ENCODE measurements at regions not wholly inside any gene's neighbourhood (a gene's known extent, or its start where the extent isn't known, plus 50 kb on each side); places are given as distances from the start of the nearest gene placed in this dataset.

GRCh38 chr3:59456852-59457485 is 407.1 kb upstream of the CFAP20DC start:
- DNase-seq (ENCODE audit: insufficient read length) (no peak), FAIRE-seq (peak; percentile 91)
- TF ChIP-seq TAF1 (IDR thresholded peaks at IDR 0.05; ENCODE audit: borderline replicate concordance, low read depth, low read length) (no peak), POLR2A (IDR thresholded peaks at IDR 0.05; ENCODE audit: low read depth, low read length) (no peak), POLR2AphosphoS5 (IDR thresholded peaks at IDR 0.05; ENCODE audit: low read depth, low read length) (no peak)

GRCh38 chr3:59451800-59452746 is 402.2 kb upstream of the CFAP20DC start:
- no peak for DNase-seq (ENCODE audit: insufficient read length)
- no peak for FAIRE-seq
- no peak for TF ChIP-seq TAF1 (IDR thresholded peaks at IDR 0.05; ENCODE audit: borderline replicate concordance, low read depth, low read length)
- TF ChIP-seq POLR2A (IDR thresholded peaks at IDR 0.05; ENCODE audit: low read depth, low read length), result no peak
- no peak for TF ChIP-seq POLR2AphosphoS5 (IDR thresholded peaks at IDR 0.05; ENCODE audit: low read depth, low read length)

GRCh38 chr3:59450946-59451763 is 401.3 kb upstream of the CFAP20DC start:
- peak; percentile 97 for FAIRE-seq
- TF ChIP-seq POLR2A (IDR thresholded peaks at IDR 0.05; ENCODE audit: low read depth, low read length), result 0 out of 2 replicates have a peak, but pooled peaks have one; percentile 7
- TF ChIP-seq POLR2AphosphoS5 (IDR thresholded peaks at IDR 0.05; ENCODE audit: low read depth, low read length), result no peak
- peak; percentile 22 for DNase-seq (ENCODE audit: insufficient read length)

GRCh38 chr3:59450437-59450836 is 400.6 kb upstream of the CFAP20DC start:
- TF ChIP-seq TAF1 (IDR thresholded peaks at IDR 0.05; ENCODE audit: borderline replicate concordance, low read depth, low read length), result no peak
- TF ChIP-seq POLR2AphosphoS5 (IDR thresholded peaks at IDR 0.05; ENCODE audit: low read depth, low read length), result no peak
- no peak for TF ChIP-seq POLR2A (IDR thresholded peaks at IDR 0.05; ENCODE audit: low read depth, low read length)
- FAIRE-seq (peak; percentile 51), DNase-seq (ENCODE audit: insufficient read length) (no peak)

DNA sequence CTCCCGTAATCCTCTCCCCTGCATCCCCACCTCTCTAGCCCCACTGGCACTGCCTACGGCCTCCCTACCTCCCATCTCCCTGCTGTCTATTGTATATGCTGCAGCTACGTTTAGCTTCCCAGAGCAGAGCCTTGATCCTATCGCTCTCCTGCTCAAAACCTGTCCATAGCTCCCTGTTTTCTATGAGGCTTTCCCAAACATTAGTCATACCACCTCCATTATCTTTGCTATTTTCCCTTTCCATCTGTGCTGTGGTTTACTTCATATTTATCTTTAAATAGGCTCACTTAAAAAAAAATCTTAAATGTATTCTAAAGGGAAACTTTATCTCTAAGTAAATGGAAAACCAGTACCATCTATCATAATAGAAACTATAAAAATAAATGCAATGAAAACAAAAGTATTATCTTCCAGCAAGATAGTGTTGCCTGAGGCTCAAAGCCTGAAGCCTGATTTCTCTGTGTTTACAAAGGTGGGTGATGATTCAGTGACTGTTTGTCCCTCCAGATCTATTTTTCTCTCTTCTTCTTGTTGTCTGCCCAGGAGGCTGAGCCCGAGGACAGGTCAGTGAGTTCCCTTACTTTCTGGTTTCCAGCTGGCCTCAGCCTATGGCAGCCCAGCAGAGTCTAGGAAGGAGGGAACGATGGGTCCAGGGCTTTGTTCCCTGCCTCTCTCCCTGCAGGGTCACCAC is 397.1 kb upstream of the CFAP20DC start:
- no peak for TF ChIP-seq TAF1 (IDR thresholded peaks at IDR 0.05; ENCODE audit: borderline replicate concordance, low read depth, low read length)
- no peak for TF ChIP-seq POLR2A (IDR thresholded peaks at IDR 0.05; ENCODE audit: low read depth, low read length)
- TF ChIP-seq POLR2AphosphoS5 (IDR thresholded peaks at IDR 0.05; ENCODE audit: low read depth, low read length), result no peak
- FAIRE-seq (no peak), DNase-seq (ENCODE audit: insufficient read length) (no peak)

DNA sequence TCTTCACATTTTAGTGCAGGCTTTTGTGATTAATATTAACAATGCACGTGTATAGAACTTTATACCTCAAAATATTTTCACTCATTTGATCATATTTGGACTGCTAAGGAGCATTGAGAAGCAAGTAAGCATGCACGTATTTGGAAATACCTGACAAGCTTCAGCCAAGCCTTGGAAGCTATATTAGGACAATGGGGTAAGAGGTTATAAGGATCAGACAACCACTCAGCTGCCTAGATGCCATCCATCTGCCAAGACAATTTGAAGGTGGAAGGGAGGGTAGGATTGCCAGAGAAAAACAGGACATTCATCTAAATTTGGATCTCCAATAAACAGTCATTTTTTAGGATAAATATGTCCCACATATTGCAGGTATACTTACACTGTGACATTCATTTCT is 394.9 kb upstream of the CFAP20DC start:
- DNase-seq (ENCODE audit: insufficient read length), result no peak
- TF ChIP-seq TAF1 (IDR thresholded peaks at IDR 0.05; ENCODE audit: borderline replicate concordance, low read depth, low read length) (no peak), POLR2A (IDR thresholded peaks at IDR 0.05; ENCODE audit: low read depth, low read length) (no peak), POLR2AphosphoS5 (IDR thresholded peaks at IDR 0.05; ENCODE audit: low read depth, low read length) (no peak)
- no peak for FAIRE-seq

- no peak for FAIRE-seq
- no peak for TF ChIP-seq TAF1 (IDR thresholded peaks at IDR 0.05; ENCODE audit: borderline replicate concordance, low read depth, low read length)
- no peak for TF ChIP-seq POLR2AphosphoS5 (IDR thresholded peaks at IDR 0.05; ENCODE audit: low read depth, low read length)
- no peak for TF ChIP-seq POLR2A (IDR thresholded peaks at IDR 0.05; ENCODE audit: low read depth, low read length)
- no peak for DNase-seq (ENCODE audit: insufficient read length)
Measured at GRCh38 chr3:59444294-59444671, 394.5 kb upstream of the CFAP20DC start.

DNA sequence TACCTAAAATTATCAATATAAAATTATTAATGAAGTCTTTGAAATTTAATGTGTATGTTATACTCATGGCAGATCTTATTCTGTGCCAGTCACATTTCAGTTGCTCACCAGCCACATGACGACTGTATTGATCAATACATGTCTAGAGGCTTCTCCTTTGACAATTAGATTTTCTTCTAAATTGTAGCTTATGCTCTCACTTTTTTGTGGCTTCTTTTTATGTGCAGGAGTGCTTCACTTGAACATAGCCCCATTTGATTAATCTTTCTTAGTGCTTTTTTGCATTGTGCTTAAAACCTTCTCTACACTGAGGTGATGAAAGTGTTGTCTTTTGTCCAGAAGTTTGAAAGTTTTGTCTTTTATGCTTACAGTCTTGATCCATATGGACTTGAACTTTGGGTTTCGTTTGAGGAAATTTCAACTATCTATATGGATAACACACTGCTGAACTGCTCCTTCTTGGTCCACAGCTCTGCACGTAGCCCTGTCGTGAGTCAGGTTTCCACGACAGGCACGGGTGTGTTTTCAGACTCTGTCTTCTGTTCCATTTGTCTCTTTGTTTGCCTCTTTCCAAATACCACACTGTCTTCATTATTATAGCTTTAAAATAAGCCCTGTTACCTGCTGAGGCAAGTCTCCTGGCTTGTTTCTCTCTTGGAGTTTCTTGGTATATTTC is 393.9 kb upstream of the CFAP20DC start:
- TF ChIP-seq TAF1 (IDR thresholded peaks at IDR 0.05; ENCODE audit: borderline replicate concordance, low read depth, low read length), result no peak
- no peak for TF ChIP-seq POLR2A (IDR thresholded peaks at IDR 0.05; ENCODE audit: low read depth, low read length)
- TF ChIP-seq POLR2AphosphoS5 (IDR thresholded peaks at IDR 0.05; ENCODE audit: low read depth, low read length), result no peak
- FAIRE-seq (peak; percentile 30), DNase-seq (ENCODE audit: insufficient read length) (no peak)

GRCh38 chr3:59442046-59442445 is 392.2 kb upstream of the CFAP20DC start:
- DNase-seq (ENCODE audit: insufficient read length) (no peak), FAIRE-seq (no peak)
- TF ChIP-seq POLR2AphosphoS5 (IDR thresholded peaks at IDR 0.05; ENCODE audit: low read depth, low read length) (no peak), TAF1 (IDR thresholded peaks at IDR 0.05; ENCODE audit: borderline replicate concordance, low read depth, low read length) (no peak), POLR2A (IDR thresholded peaks at IDR 0.05; ENCODE audit: low read depth, low read length) (no peak)

DNA sequence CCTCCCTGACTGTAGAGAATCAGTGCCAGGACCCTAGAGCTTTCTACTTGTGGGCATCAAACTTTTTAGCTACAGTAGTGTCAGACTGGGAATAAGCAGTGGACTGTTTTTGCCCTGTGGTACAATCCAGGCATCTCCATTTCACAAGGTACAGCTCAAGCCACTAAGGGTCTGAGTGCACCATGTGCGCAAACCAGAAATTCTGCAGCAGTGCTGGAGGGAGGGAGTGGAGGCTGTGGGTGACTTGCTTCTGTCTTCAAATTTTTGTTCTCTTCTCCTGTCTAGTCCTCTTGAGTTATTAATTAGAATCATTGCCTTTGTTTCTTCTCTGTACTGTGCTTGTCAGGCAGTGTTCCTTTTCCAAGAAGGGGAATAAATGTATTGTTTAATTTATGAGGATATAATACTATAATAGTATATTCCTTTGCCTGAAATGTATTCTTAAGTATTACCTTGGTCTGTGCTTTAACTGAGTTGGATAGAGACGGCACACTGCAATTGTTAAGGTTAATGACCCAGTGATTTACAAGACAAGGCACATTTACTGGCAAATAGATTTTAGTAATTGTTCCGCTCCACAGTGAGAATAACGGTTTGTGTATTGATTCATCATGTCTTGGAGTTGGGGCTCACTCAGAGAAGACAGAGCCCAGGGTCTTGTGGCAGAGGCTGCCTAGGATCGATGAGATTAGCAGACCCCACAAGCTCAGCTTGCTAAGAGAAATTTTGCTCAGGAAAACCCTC is 390.6 kb upstream of the CFAP20DC start:
- FAIRE-seq, result no peak
- TF ChIP-seq POLR2AphosphoS5 (IDR thresholded peaks at IDR 0.05; ENCODE audit: low read depth, low read length) (no peak), TAF1 (IDR thresholded peaks at IDR 0.05; ENCODE audit: borderline replicate concordance, low read depth, low read length) (no peak), POLR2A (IDR thresholded peaks at IDR 0.05; ENCODE audit: low read depth, low read length) (no peak)
- DNase-seq (ENCODE audit: insufficient read length), result no peak

All from GM12892 (cell line).